GM12878 (cell line): ENCODE measurements at regions not wholly inside any gene's neighbourhood (a gene's known extent, or its start where the extent isn't known, plus 50 kb on each side); places are given as distances from the start of the nearest gene placed in this dataset.

Source experiments
- ATAC-seq: fragments of 200-7000 bp; cut with Tn5 transposase; 3 replicates; pipeline ENCODE4 v1.9.1; 2020; ENCODE audit warnings: mild to moderate bottlenecking, moderate library complexity
- BruUV-seq: library from RNA; stranded (reverse); fragments of 400-500 nt; replicated peaks from 2 replicates; lab custom pipeline; 2021; lab: Mats Ljungman, UMichigan
- CTCF ChIA-PET: fragments of 300-600 bp; sonication (Branson Sonifier 250); formaldehyde crosslinking; extraction: SDS; loops from one replicate; lab custom pipeline; 2021; ENCODE audit warnings: inconsistent platforms; lab: Yijun Ruan, JAX
- POLR2A ChIA-PET: fragments of 350-600 bp; formaldehyde crosslinking; extraction: SDS; loops from one replicate; lab custom pipeline; 2021; ENCODE audit warnings: inconsistent platforms; lab: Charles Lee
- RAD21 ChIA-PET: fragments of 300-600 bp; sonication (Branson Sonifier 250); formaldehyde crosslinking; loops from one replicate; lab custom pipeline; 2023; ENCODE audit warnings: antibody characterized with exemption; ENCODE audit not compliant: unreplicated experiment; lab: Charles Lee
- SMC1A ChIA-PET: fragments of 300-600 bp; sonication (Branson Sonifier 250); formaldehyde crosslinking; loops from one replicate; lab custom pipeline; 2023; ENCODE audit not compliant: unreplicated experiment, uncharacterized antibody; lab: Charles Lee
- DNase-seq: peaks from one replicate; pipeline ENCODE4 v3.0.0-alpha.2; 2011; ENCODE audit warnings: low read depth, low spot score
- FAIRE-seq: peaks from 3 replicates; lab custom pipeline; 2011; peaks lifted over from hg19 to GRCh38; lab: Jason Lieb, UNC
- H2AFZ ChIP-seq: 2 replicates; pipeline ENCODE4 v1.6.0; 2011; ENCODE audit warnings: low read depth, low read length, control low read depth; ENCODE audit not compliant: control insufficient read depth
- H3K27ac ChIP-seq: 2 replicates; pipeline ENCODE4 v1.5.1; 2011; ENCODE audit warnings: control low read depth; ENCODE audit not compliant: control insufficient read depth, insufficient read depth
- H3K27me3 ChIP-seq, 2 experiments: replicated peaks in 1 of 2; 2 replicates each; pipeline versions ENCODE4 v1.6.0 to v1.6.1; 2011; ENCODE audit warnings: low read length in 1 of 2; ENCODE audit not compliant: control insufficient read depth in 2 of 2, insufficient read depth in 2 of 2
- H3K36me3 ChIP-seq, 2 experiments: 2 replicates each; pipeline ENCODE4 v1.5.1; 2011; ENCODE audit warnings: low read length in 1 of 2; ENCODE audit not compliant: control insufficient read depth in 2 of 2, insufficient read depth in 2 of 2
- H3K4me1 ChIP-seq: 2 replicates; pipeline ENCODE4 v1.6.1; 2011; ENCODE audit warnings: mild to moderate bottlenecking, low read length, moderate library complexity, mixed read lengths; ENCODE audit not compliant: control insufficient read depth, insufficient read depth
- H3K4me2 ChIP-seq: 2 replicates; pipeline ENCODE4 v1.6.0; 2011; ENCODE audit warnings: control low read depth; ENCODE audit not compliant: control insufficient read depth, insufficient read depth
- H3K4me3 ChIP-seq: fragments of 200-600 bp; sonication (generic); 2 replicates; pipeline ENCODE4 v1.5.1; 2016
- H3K79me2 ChIP-seq: 2 replicates; pipeline ENCODE4 v1.6.0; 2011; ENCODE audit warnings: low read length; ENCODE audit not compliant: control insufficient read depth, insufficient read depth
- H3K9ac ChIP-seq: 2 replicates; pipeline ENCODE4 v1.8.0; 2011; ENCODE audit warnings: low read length, control low read depth, mixed read lengths; ENCODE audit not compliant: control insufficient read depth, insufficient read depth
- H3K9me3 ChIP-seq: replicated peaks from 3 replicates; pipeline ENCODE4 v1.5.1; 2011; ENCODE audit warnings: mild to moderate bottlenecking, low read length; ENCODE audit not compliant: control insufficient read depth, insufficient read depth
- H4K20me1 ChIP-seq: 2 replicates; pipeline ENCODE4 v1.6.0; 2011; ENCODE audit not compliant: control insufficient read depth, insufficient read depth
- BCL3 ChIP-seq: IDR thresholded peaks from 2 replicates; pipeline ENCODE4 v1.6.1; 2011; ENCODE audit warnings: borderline replicate concordance, low read depth, mild to moderate bottlenecking, moderate library complexity, low read length; ENCODE audit not compliant: insufficient read depth, poor library complexity, severe bottlenecking
- BCLAF1 ChIP-seq: fragments of 450-650 bp; IDR thresholded peaks from 2 replicates; pipeline ENCODE4 v1.6.1; 2017; ENCODE audit warnings: antibody characterized with exemption, mild to moderate bottlenecking, moderate library complexity
- CBX3 ChIP-seq: fragments of 200-600 bp; sonication (generic); IDR thresholded peaks from 2 replicates; pipeline ENCODE4 v1.6.1; 2016; ENCODE audit warnings: low read depth, borderline replicate concordance
- DPF2 ChIP-seq: fragments of 450-650 bp; IDR thresholded peaks from 2 replicates; pipeline ENCODE4 v1.6.1; 2017; ENCODE audit warnings: mild to moderate bottlenecking
- GATAD2B ChIP-seq: fragments of 450-650 bp; conservative IDR thresholded peaks from 2 replicates; pipeline ENCODE4 v1.6.1; 2017; ENCODE audit warnings: low read depth, mild to moderate bottlenecking, moderate library complexity
- LARP7 ChIP-seq: fragments of 450-650 bp; IDR thresholded peaks from 2 replicates; pipeline ENCODE4 v1.6.1; 2017; ENCODE audit warnings: mild to moderate bottlenecking
- NBN ChIP-seq: fragments of 450-650 bp; IDR thresholded peaks from 2 replicates; pipeline ENCODE4 v1.6.1; 2016
- STAT1 ChIP-seq: fragments of 450-650 bp; conservative IDR thresholded peaks from 2 replicates; pipeline ENCODE4 v1.6.1; 2014; ENCODE audit warnings: antibody characterized with exemption, mild to moderate bottlenecking
- TCF7 ChIP-seq: IDR thresholded peaks from 2 replicates; pipeline ENCODE4 v1.6.1; 2014; ENCODE audit warnings: antibody characterized with exemption, borderline replicate concordance
- ZBTB40 ChIP-seq: fragments of 450-650 bp; IDR thresholded peaks from 2 replicates; pipeline ENCODE4 v1.6.1; 2016; ENCODE audit warnings: mild to moderate bottlenecking, moderate library complexity, borderline replicate concordance
- in situ Hi-C: fragments of 300-500 bp; cut with MboI; formaldehyde crosslinking; loops from 9 replicates; pipeline ENCODE4 v1.14.3; 2018; ENCODE audit warnings: mixed read lengths
- intact Hi-C: fragments of 100-400 bp; cut with micrococcal nuclease; formaldehyde crosslinking; loops from one replicate; pipeline ENCODE4 v1.14.2; 2022; ENCODE audit not compliant: unreplicated experiment

- in situ Hi-C loops, result no loop called here
- no TSS peak for BruUV-seq
Measured at GRCh38 chr13:87295636-87296035, 375.5 kb upstream of the SLITRK5 start.

More at GRCh38 chr13:87295636-87296035, 375.5 kb upstream of the SLITRK5 start:
- Histone ChIP-seq H3K79me2 (no peaks in the 10 kb centered on the region), H3K9me3 (no peaks in the 10 kb centered on the region), H3K27ac (no peak overlapping the region), H3K4me1 (no peaks in the 10 kb centered on the region), H3K27me3 (no peaks in the 10 kb centered on the region), H4K20me1 (no peaks in the 10 kb centered on the region), H3K4me3 (no peak overlapping the region), H3K9ac (no peak overlapping the region), H2AFZ (no peak overlapping the region), H3K36me3 (no peaks in the 10 kb centered on the region), H3K4me2 (no peak overlapping the region)
- POLR2A ChIA-PET, result no interaction called here
- CTCF ChIA-PET, result interaction anchor here (0.6 kb wide), 1 partner anchor 21 kb away, joined by 3 read pairs; no protein-coding TSS in a partner anchor
- SMC1A ChIA-PET, result interaction anchor here (0.6 to 1.3 kb wide), 3 partner anchors 281 to 596 kb away, joined by 3 read pairs; no protein-coding TSS in a partner anchor
- no peak for DNase-seq
- RAD21 ChIA-PET, result no interaction called here
- intact Hi-C loops, result no loop called here
- FAIRE-seq, result no peak
- ATAC-seq, result no peak
- TF ChIP-seq CBX3, result no peak
- no peak for TF ChIP-seq GATAD2B
- no peak for TF ChIP-seq BCL3
- no peak for TF ChIP-seq STAT1
- no peak for TF ChIP-seq NBN
- TF ChIP-seq BCLAF1, result no peak
- no peak for TF ChIP-seq DPF2
- no peak for TF ChIP-seq ZBTB40
- no peak for TF ChIP-seq TCF7
- TF ChIP-seq LARP7, result no peak
